ENCODE measurements at regions not wholly inside any gene's neighbourhood (a gene's known extent, or its start where the extent isn't known, plus 50 kb on each side); places are given as distances from the start of the nearest gene placed in this dataset.

DNA sequence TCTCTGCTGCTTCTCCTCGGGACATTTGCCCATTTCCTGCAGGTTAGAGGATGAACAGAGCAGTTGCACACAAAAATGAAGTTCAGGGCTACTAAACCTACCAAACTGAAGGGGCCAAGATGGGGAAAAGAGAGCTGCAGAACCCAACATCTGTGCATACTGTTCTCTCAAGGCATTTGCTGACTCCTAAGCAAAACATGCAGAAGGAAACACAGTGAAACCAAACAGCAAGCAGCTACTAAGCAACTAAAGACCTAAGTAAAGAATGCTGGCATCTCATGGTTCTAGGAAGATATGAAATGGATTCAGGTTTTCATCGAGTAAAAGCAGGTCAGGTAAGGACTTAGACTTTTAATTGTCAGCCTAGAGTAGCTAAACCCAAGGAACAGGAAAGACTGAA is 111.9 kb upstream of the SYT4 start:
- TF ChIP-seq, protein P1, sequence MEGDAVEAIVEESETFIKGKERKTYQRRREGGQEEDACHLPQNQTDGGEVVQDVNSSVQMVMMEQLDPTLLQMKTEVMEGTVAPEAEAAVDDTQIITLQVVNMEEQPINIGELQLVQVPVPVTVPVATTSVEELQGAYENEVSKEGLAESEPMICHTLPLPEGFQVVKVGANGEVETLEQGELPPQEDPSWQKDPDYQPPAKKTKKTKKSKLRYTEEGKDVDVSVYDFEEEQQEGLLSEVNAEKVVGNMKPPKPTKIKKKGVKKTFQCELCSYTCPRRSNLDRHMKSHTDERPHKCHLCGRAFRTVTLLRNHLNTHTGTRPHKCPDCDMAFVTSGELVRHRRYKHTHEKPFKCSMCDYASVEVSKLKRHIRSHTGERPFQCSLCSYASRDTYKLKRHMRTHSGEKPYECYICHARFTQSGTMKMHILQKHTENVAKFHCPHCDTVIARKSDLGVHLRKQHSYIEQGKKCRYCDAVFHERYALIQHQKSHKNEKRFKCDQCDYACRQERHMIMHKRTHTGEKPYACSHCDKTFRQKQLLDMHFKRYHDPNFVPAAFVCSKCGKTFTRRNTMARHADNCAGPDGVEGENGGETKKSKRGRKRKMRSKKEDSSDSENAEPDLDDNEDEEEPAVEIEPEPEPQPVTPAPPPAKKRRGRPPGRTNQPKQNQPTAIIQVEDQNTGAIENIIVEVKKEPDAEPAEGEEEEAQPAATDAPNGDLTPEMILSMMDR (IDR thresholded peaks at IDR 0.05), result no peak
- TF ChIP-seq EZH2 (IDR thresholded peaks at IDR 0.05; ENCODE audit: borderline replicate concordance, insufficient read depth, low read depth, low read length, poor library complexity, severe bottlenecking), result no peak

All from B cell (primary cell).